SK-N-SH treated with all-trans-retinoic acid at 6 μM for 48 hours (cell line): ENCODE measurements at regions not wholly inside any gene's neighbourhood (a gene's known extent, or its start where the extent isn't known, plus 50 kb on each side); places are given as distances from the start of the nearest gene placed in this dataset.

Experiments used
- ATAC-seq: fragments of 200-7000 bp; cut with Tn5 transposase; 3 replicates; pipeline ENCODE4 v1.9.1; 2020; ENCODE audit warnings: mild to moderate bottlenecking, moderate library complexity
- ARNTL ChIP-seq: fragments of 450-650 bp; formaldehyde crosslinking; IDR thresholded peaks from 2 replicates; pipeline ENCODE4 v1.5.0; 2020; ENCODE audit warnings: low read depth, mild to moderate bottlenecking, moderate library complexity, borderline replicate concordance
- BACH2 ChIP-seq: fragments of 250-450 bp; sonication (Bioruptor Pico); IDR thresholded peaks from 2 replicates; pipeline ENCODE4 v1.9.0; 2021; ENCODE audit warnings: mild to moderate bottlenecking, borderline replicate concordance
- CSDC2 ChIP-seq: fragments of 250-450 bp; sonication (Bioruptor Pico); IDR thresholded peaks from 2 replicates; pipeline ENCODE4 v1.5.0; 2020; ENCODE audit warnings: mild to moderate bottlenecking, moderate library complexity
- GLIS3 ChIP-seq: fragments of 250-450 bp; sonication (Bioruptor Pico); IDR thresholded peaks from 2 replicates; pipeline ENCODE4 v1.5.0; 2020; ENCODE audit warnings: mild to moderate bottlenecking, moderate library complexity
- ISL1 ChIP-seq: fragments of 250-450 bp; sonication (Bioruptor Pico); IDR thresholded peaks from 2 replicates; pipeline ENCODE4 v2.1.2; 2022; ENCODE audit warnings: mild to moderate bottlenecking, moderate library complexity
- OSR1 ChIP-seq: fragments of 250-450 bp; sonication (Bioruptor Pico); IDR thresholded peaks from 2 replicates; pipeline ENCODE4 v1.8.0; 2022; ENCODE audit warnings: moderate library complexity, mild to moderate bottlenecking, inconsistent platforms
- POU6F1 ChIP-seq: fragments of 250-450 bp; sonication (Bioruptor Pico); IDR thresholded peaks from 2 replicates; pipeline ENCODE4 v1.8.0; 2021; ENCODE audit warnings: low read depth, mild to moderate bottlenecking, moderate library complexity, borderline replicate concordance
- RARB ChIP-seq: fragments of 250-450 bp; sonication (Bioruptor Pico); IDR thresholded peaks from 2 replicates; pipeline ENCODE4 v1.8.0; 2021; ENCODE audit warnings: mild to moderate bottlenecking, moderate library complexity
- TCF4 ChIP-seq: fragments of 250-450 bp; sonication (Bioruptor Pico); IDR thresholded peaks from 2 replicates; pipeline ENCODE4 v1.8.0; 2021; ENCODE audit warnings: mild to moderate bottlenecking, moderate library complexity, borderline replicate concordance
- TOX ChIP-seq: fragments of 250-450 bp; sonication (Bioruptor Pico); IDR thresholded peaks from 2 replicates; pipeline ENCODE4 v1.8.0; 2021; ENCODE audit warnings: mild to moderate bottlenecking, moderate library complexity, borderline replicate concordance
- ZC3H10 ChIP-seq: fragments of 250-450 bp; sonication (Bioruptor Pico); IDR thresholded peaks from 2 replicates; pipeline ENCODE4 v1.5.1; 2021; ENCODE audit warnings: mild to moderate bottlenecking, moderate library complexity
- ZFP3 ChIP-seq: fragments of 250-450 bp; sonication (Bioruptor Pico); IDR thresholded peaks from 2 replicates; pipeline ENCODE4 v1.5.0; 2020; ENCODE audit warnings: mild to moderate bottlenecking, moderate library complexity
- ZFP30 ChIP-seq: fragments of 450-650 bp; formaldehyde crosslinking; IDR thresholded peaks from 2 replicates; pipeline ENCODE4 v1.5.0; 2022; ENCODE audit warnings: mild to moderate bottlenecking, moderate library complexity
- ZNF565 ChIP-seq: fragments of 450-650 bp; formaldehyde crosslinking; conservative IDR thresholded peaks from 2 replicates; pipeline ENCODE4 v1.5.0; 2020; ENCODE audit warnings: low read depth, mild to moderate bottlenecking, moderate library complexity
- ZNF70 ChIP-seq: fragments of 450-650 bp; formaldehyde crosslinking; IDR thresholded peaks from 2 replicates; pipeline ENCODE4 v1.5.0; 2020; ENCODE audit warnings: mild to moderate bottlenecking, moderate library complexity
- ZNF8 ChIP-seq: fragments of 450-650 bp; formaldehyde crosslinking; IDR thresholded peaks from 2 replicates; pipeline ENCODE4 v1.5.0; 2020; ENCODE audit warnings: mild to moderate bottlenecking, moderate library complexity
- TF ChIP-seq, protein P1 (sequence below): fragments of 250-450 bp; sonication (Bioruptor Pico); IDR thresholded peaks from 2 replicates; pipeline ENCODE4 v1.5.1; 2020; ENCODE audit warnings: low read depth, mild to moderate bottlenecking, moderate library complexity
- TF ChIP-seq, protein P2 (sequence below): fragments of 250-450 bp; sonication (Bioruptor Pico); IDR thresholded peaks from 2 replicates; pipeline ENCODE4 v1.8.0; 2020; ENCODE audit warnings: mild to moderate bottlenecking, moderate library complexity, borderline replicate concordance
- TF ChIP-seq, protein P3 (sequence below): fragments of 250-450 bp; sonication (Bioruptor Pico); IDR thresholded peaks from 2 replicates; pipeline ENCODE4 v1.5.0; 2020; ENCODE audit warnings: mild to moderate bottlenecking, moderate library complexity
- TF ChIP-seq, protein P4 (sequence below): fragments of 250-450 bp; sonication (Bioruptor Pico); IDR thresholded peaks from 2 replicates; pipeline ENCODE4 v1.5.1; 2021; ENCODE audit warnings: mild to moderate bottlenecking, moderate library complexity

- no peak for ATAC-seq
- TF ChIP-seq, protein P1, sequence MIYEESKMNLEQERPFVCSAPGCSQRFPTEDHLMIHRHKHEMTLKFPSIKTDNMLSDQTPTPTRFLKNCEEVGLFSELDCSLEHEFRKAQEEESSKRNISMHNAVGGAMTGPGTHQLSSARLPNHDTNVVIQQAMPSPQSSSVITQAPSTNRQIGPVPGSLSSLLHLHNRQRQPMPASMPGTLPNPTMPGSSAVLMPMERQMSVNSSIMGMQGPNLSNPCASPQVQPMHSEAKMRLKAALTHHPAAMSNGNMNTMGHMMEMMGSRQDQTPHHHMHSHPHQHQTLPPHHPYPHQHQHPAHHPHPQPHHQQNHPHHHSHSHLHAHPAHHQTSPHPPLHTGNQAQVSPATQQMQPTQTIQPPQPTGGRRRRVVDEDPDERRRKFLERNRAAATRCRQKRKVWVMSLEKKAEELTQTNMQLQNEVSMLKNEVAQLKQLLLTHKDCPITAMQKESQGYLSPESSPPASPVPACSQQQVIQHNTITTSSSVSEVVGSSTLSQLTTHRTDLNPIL (CRISPR knock-in tag) = no peak
- TF ChIP-seq ZNF8 (CRISPR knock-in tag) = no peak
These were observed 106.5 kb downstream of the QRSL1 start for GRCh38 chr6:106735828-106736227.

- no peak for ATAC-seq
- TF ChIP-seq ZC3H10 (CRISPR knock-in tag) (no peak), ZFP30 (CRISPR knock-in tag) (no peak)
- TF ChIP-seq, protein P1 (CRISPR knock-in tag) = no peak
These were observed 105.8 kb downstream of the QRSL1 start for GRCh38 chr6:106735136-106735633.

DNA sequence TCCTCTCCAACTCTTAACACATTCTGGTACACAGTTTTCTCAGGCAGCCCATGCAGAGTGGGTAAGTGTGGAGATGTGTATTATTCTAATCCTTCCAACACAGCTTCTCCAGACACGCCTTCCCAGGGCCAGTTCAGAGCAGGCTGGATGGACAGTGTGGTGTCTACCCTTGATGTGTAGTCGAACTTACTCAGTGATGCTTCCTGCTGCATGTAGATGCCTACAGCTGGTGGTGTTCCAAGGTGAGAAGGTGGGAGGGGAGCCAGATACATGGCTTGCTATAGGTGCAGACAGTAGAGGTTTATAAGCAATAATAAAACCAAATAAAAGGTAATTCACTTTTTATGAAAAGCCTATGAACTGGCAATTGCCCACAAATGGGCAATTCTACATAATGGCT is 104.0 kb downstream of the QRSL1 start:
- TF ChIP-seq POU6F1 (no peak), BACH2 (CRISPR knock-in tag) (no peak), RARB (no peak), OSR1 (CRISPR knock-in tag) (no peak), ISL1 (no peak), TCF4 (no peak), GLIS3 (CRISPR knock-in tag) (no peak), TOX (CRISPR knock-in tag) (no peak), ZNF565 (CRISPR knock-in tag) (no peak), CSDC2 (CRISPR knock-in tag) (no peak), ZC3H10 (CRISPR knock-in tag) (no peak), ZNF70 (CRISPR knock-in tag) (no peak), ZFP3 (no peak), ZNF8 (CRISPR knock-in tag) (no peak), ARNTL (CRISPR knock-in tag) (no peak)
- TF ChIP-seq, protein P2, sequence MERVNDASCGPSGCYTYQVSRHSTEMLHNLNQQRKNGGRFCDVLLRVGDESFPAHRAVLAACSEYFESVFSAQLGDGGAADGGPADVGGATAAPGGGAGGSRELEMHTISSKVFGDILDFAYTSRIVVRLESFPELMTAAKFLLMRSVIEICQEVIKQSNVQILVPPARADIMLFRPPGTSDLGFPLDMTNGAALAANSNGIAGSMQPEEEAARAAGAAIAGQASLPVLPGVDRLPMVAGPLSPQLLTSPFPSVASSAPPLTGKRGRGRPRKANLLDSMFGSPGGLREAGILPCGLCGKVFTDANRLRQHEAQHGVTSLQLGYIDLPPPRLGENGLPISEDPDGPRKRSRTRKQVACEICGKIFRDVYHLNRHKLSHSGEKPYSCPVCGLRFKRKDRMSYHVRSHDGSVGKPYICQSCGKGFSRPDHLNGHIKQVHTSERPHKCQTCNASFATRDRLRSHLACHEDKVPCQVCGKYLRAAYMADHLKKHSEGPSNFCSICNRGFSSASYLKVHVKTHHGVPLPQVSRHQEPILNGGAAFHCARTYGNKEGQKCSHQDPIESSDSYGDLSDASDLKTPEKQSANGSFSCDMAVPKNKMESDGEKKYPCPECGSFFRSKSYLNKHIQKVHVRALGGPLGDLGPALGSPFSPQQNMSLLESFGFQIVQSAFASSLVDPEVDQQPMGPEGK (CRISPR knock-in tag) = no peak
- TF ChIP-seq, protein P3, sequence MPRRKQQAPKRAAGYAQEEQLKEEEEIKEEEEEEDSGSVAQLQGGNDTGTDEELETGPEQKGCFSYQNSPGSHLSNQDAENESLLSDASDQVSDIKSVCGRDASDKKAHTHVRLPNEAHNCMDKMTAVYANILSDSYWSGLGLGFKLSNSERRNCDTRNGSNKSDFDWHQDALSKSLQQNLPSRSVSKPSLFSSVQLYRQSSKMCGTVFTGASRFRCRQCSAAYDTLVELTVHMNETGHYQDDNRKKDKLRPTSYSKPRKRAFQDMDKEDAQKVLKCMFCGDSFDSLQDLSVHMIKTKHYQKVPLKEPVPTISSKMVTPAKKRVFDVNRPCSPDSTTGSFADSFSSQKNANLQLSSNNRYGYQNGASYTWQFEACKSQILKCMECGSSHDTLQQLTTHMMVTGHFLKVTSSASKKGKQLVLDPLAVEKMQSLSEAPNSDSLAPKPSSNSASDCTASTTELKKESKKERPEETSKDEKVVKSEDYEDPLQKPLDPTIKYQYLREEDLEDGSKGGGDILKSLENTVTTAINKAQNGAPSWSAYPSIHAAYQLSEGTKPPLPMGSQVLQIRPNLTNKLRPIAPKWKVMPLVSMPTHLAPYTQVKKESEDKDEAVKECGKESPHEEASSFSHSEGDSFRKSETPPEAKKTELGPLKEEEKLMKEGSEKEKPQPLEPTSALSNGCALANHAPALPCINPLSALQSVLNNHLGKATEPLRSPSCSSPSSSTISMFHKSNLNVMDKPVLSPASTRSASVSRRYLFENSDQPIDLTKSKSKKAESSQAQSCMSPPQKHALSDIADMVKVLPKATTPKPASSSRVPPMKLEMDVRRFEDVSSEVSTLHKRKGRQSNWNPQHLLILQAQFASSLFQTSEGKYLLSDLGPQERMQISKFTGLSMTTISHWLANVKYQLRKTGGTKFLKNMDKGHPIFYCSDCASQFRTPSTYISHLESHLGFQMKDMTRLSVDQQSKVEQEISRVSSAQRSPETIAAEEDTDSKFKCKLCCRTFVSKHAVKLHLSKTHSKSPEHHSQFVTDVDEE (CRISPR knock-in tag) = no peak
- TF ChIP-seq, protein P4, sequence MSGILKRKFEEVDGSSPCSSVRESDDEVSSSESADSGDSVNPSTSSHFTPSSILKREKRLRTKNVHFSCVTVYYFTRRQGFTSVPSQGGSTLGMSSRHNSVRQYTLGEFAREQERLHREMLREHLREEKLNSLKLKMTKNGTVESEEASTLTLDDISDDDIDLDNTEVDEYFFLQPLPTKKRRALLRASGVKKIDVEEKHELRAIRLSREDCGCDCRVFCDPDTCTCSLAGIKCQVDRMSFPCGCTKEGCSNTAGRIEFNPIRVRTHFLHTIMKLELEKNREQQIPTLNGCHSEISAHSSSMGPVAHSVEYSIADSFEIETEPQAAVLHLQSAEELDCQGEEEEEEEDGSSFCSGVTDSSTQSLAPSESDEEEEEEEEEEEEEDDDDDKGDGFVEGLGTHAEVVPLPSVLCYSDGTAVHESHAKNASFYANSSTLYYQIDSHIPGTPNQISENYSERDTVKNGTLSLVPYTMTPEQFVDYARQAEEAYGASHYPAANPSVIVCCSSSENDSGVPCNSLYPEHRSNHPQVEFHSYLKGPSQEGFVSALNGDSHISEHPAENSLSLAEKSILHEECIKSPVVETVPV = no peak
- TF ChIP-seq, all 23 proteins: peak for 0
- ATAC-seq = no peak
